Effector memory CD8-positive, alpha-beta T cell (primary cell): ENCODE measurements at regions not wholly inside any gene's neighbourhood (a gene's known extent, or its start where the extent isn't known, plus 50 kb on each side); places are given as distances from the start of the nearest gene placed in this dataset.
"Not testable (repeated sequence)": the region's sequence is repeated elsewhere in the genome, so short reads cannot be mapped to it uniquely, and the experiment has no call there.

Experiments
- ATAC-seq: fragments of 150-1000 bp; cut with Tn5 transposase; replicated peaks from 2 replicates; pipeline ENCODE4 v1.10.0; 2021; ENCODE audit warnings: mild to moderate bottlenecking, moderate library complexity
- DNase-seq, 3 experiments: peaks; one replicate each; pipeline ENCODE4 v3.0.0; 2021
- H3K27ac Mint-ChIP-seq, 2 donors: one replicate each; pipeline ENCODE4 v1.8.0; 2022; ENCODE audit warnings: mild to moderate bottlenecking in 2 of 2, mixed read lengths in 2 of 2, moderate library complexity in 2 of 2
- H3K27me3 Mint-ChIP-seq, 2 donors: one replicate each; pipeline ENCODE4 v1.8.0; 2022; ENCODE audit warnings: mixed read lengths in 2 of 2
- H3K36me3 Mint-ChIP-seq: one replicate; pipeline ENCODE4 v1.8.0; 2022; ENCODE audit warnings: mild to moderate bottlenecking, moderate library complexity, mixed read lengths; ENCODE audit not compliant: insufficient read depth
- H3K4me1 Mint-ChIP-seq, 2 donors: one replicate each; pipeline ENCODE4 v1.8.0; 2022; ENCODE audit warnings: low read depth in 2 of 2, mixed read lengths in 2 of 2
- H3K4me3 Mint-ChIP-seq, 2 donors: one replicate each; pipeline ENCODE4 v1.8.0; 2022; ENCODE audit warnings: mild to moderate bottlenecking in 2 of 2, mixed read lengths in 2 of 2, moderate library complexity in 2 of 2
- H3K9me3 Mint-ChIP-seq, 2 donors: one replicate each; pipeline ENCODE4 v1.8.0; 2022; ENCODE audit warnings: mixed read lengths in 2 of 2

- no peak overlapping the region for H3K27ac Mint-ChIP-seq
Observed at GRCh38 chr1:173303984-173304383, 96.9 kb upstream of the TNFSF4 start.

DNA sequence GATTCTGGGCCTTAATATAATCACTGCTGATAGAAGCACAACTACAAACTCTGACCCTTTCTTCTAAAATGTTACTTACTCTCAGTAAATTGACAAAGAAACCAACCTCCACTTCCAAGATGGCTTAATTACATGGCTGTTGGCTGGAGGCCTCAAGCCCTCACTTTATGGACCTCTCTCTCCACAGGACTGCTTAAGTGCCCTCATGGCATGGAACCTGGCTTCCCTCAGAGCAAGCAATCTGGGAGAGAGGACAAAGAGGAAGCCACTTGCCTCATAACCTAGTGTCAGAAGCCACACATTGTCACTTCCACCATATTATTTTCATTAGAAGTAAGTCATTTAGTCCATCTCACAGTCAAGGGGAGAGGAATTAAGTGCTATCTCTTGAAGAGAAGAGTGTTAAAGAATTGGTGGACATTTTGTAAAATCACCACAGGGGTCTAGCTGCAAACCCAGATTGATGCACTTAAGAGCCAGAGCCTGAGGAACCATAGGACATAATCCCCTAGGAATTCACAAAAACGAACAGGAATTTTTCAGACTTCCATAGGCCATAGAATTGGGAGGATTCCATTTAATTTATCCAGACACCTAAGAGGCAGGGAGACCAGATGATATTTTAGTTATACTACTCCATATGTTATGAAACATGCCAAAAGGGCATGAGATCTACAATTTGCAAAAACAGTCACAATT, 97.5 kb upstream of the TNFSF4 start:
- ATAC-seq = no peak
- Mint-ChIP-seq H3K4me1 (no peaks in the 10 kb centered on the region), H3K9me3 (no peaks in the 10 kb centered on the region), H3K36me3 (no peaks in the 10 kb centered on the region), H3K27me3 (no peaks in the 10 kb centered on the region), H3K27ac (no peak overlapping the region), H3K4me3 (no peak overlapping the region)
- DNase-seq = no peak

More at GRCh38 chr1:173303984-173304383, 96.9 kb upstream of the TNFSF4 start:
- no peaks in the 10 kb centered on the region for H3K36me3 Mint-ChIP-seq
- no peak overlapping the region for H3K4me3 Mint-ChIP-seq
- DNase-seq (no peak), ATAC-seq (no peak)
- no peaks in the 10 kb centered on the region for H3K9me3 Mint-ChIP-seq
- H3K27me3 Mint-ChIP-seq = no peaks in the 10 kb centered on the region
- H3K4me1 Mint-ChIP-seq = no peaks in the 10 kb centered on the region

GRCh38 chr1:173307845-173308244, 100.7 kb upstream of the TNFSF4 start:
- ATAC-seq = no peak
- no peaks in the 10 kb centered on the region for H3K36me3 Mint-ChIP-seq
- H3K27ac Mint-ChIP-seq = no peak overlapping the region
- H3K4me1 Mint-ChIP-seq = no peaks in the 10 kb centered on the region
- H3K9me3 Mint-ChIP-seq = peaks cover 0 to 3% of the 10 kb centered on the region in 2 donors
- DNase-seq = no peak
- no peak overlapping the region for H3K4me3 Mint-ChIP-seq
- H3K27me3 Mint-ChIP-seq = no peaks in the 10 kb centered on the region

GRCh38 chr1:173314656-173315055, 107.5 kb upstream of the TNFSF4 start:
- no peak overlapping the region for H3K4me3 Mint-ChIP-seq
- DNase-seq (no peak), ATAC-seq (no peak)
- H3K36me3 Mint-ChIP-seq = no peaks in the 10 kb centered on the region
- peaks cover 0 to 3% of the 10 kb centered on the region in 2 donors for H3K9me3 Mint-ChIP-seq
- no peak overlapping the region for H3K27ac Mint-ChIP-seq
- H3K27me3 Mint-ChIP-seq = no peaks in the 10 kb centered on the region
- no peaks in the 10 kb centered on the region for H3K4me1 Mint-ChIP-seq

- H3K9me3 Mint-ChIP-seq = peaks cover 0 to 3% of the 10 kb centered on the region in 2 donors
- no peaks in the 10 kb centered on the region for H3K36me3 Mint-ChIP-seq
- DNase-seq = no peak
- H3K27me3 Mint-ChIP-seq = no peaks in the 10 kb centered on the region
- no peak overlapping the region for H3K27ac Mint-ChIP-seq
- H3K4me1 Mint-ChIP-seq = no peaks in the 10 kb centered on the region
- no peak overlapping the region for H3K4me3 Mint-ChIP-seq
- ATAC-seq = no peak
Observed at GRCh38 chr1:173315296-173315695, 108.2 kb upstream of the TNFSF4 start.

DNA sequence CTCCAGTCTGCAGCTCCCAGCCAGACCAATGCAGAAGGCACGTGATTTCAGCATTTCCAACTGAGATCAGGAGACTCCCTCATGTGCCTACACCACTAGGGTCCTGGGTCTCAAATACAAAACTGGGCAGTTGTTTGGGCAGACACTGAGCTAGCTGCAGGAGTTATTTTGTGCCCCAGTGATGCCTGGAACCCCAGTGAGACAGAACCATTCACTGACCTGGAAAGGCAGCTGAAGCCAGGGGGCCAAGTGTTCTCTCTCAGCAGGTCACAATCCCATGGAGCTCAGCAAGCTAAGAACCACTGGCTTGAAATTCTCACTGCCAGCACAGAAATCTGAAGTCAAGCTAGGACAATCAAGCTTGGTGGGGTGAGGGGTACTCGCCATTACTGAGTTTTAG, 111.7 kb upstream of the TNFSF4 start:
- Mint-ChIP-seq H3K9me3 (peaks cover 0 to 2% of the 10 kb centered on the region in 2 donors), H3K27ac (no peak overlapping the region), H3K4me3 (no peak overlapping the region), H3K27me3 (no peaks in the 10 kb centered on the region), H3K4me1 (no peaks in the 10 kb centered on the region), H3K36me3 (no peaks in the 10 kb centered on the region)
- DNase-seq (no peak), ATAC-seq (no peak)

GRCh38 chr1:173324352-173324751, 117.2 kb upstream of the TNFSF4 start:
- DNase-seq, H3K36me3 Mint-ChIP-seq, ATAC-seq, H3K9me3 Mint-ChIP-seq, H3K27ac Mint-ChIP-seq, H3K27me3 Mint-ChIP-seq, H3K4me1 Mint-ChIP-seq, H3K4me3 Mint-ChIP-seq: not testable (repeated sequence)

DNA sequence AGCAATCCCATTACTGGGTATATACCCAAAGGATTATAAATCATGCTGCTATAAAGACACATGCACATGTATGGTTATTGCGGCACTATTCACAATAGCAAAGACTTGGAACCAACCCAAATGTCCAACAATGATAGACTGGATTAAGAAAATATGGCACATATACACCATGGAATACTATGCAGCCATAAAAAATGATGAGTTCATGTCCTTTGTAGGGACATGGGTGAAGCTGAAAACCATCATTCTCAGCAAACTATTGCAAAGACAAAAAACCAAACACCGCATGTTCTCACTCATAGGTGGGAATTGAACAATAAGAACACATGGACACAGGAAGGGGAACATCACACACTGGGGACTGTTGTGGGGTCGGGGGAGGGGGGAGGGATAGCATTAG, 120.9 kb upstream of the TNFSF4 start:
- H3K4me1 Mint-ChIP-seq = peaks cover 9 to 15% of the 10 kb centered on the region in 2 donors
- H3K27me3 Mint-ChIP-seq, H3K27ac Mint-ChIP-seq, ATAC-seq, DNase-seq, H3K36me3 Mint-ChIP-seq, H3K4me3 Mint-ChIP-seq, H3K9me3 Mint-ChIP-seq: not testable (repeated sequence)

- no peak for ATAC-seq
Observed at GRCh38 chr1:173328961-173329360, 121.8 kb upstream of the TNFSF4 start.

GRCh38 chr1:173329726-173330125, 122.6 kb upstream of the TNFSF4 start:
- Mint-ChIP-seq H3K9me3 (no peaks in the 10 kb centered on the region), H3K36me3 (no peaks in the 10 kb centered on the region), H3K27me3 (no peaks in the 10 kb centered on the region), H3K27ac (no peak overlapping the region), H3K4me1 (peaks cover 9 to 15% of the 10 kb centered on the region in 2 donors), H3K4me3 (no peak overlapping the region)
- ATAC-seq = no peak
- no peak for DNase-seq

More at GRCh38 chr1:173328961-173329360, 121.8 kb upstream of the TNFSF4 start:
- Mint-ChIP-seq H3K4me1 (peaks cover 9 to 15% of the 10 kb centered on the region in 2 donors), H3K36me3 (no peaks in the 10 kb centered on the region), H3K9me3 (peaks cover 0 to 2% of the 10 kb centered on the region in 2 donors), H3K27me3 (no peaks in the 10 kb centered on the region), H3K27ac (no peak overlapping the region), H3K4me3 (no peak overlapping the region)
- DNase-seq = no peak

- DNase-seq (no peak), ATAC-seq (no peak)
- Mint-ChIP-seq H3K4me1 (peaks cover 9 to 15% of the 10 kb centered on the region in 2 donors), H3K4me3 (peak overlapping the region in 1 of 2 donors; percentile 40), H3K27ac (peak overlapping the region; percentile 76 to 78), H3K27me3 (no peaks in the 10 kb centered on the region), H3K36me3 (no peaks in the 10 kb centered on the region), H3K9me3 (no peaks in the 10 kb centered on the region)
Observed at GRCh38 chr1:173330149-173330951, 123.2 kb upstream of the TNFSF4 start.

DNA sequence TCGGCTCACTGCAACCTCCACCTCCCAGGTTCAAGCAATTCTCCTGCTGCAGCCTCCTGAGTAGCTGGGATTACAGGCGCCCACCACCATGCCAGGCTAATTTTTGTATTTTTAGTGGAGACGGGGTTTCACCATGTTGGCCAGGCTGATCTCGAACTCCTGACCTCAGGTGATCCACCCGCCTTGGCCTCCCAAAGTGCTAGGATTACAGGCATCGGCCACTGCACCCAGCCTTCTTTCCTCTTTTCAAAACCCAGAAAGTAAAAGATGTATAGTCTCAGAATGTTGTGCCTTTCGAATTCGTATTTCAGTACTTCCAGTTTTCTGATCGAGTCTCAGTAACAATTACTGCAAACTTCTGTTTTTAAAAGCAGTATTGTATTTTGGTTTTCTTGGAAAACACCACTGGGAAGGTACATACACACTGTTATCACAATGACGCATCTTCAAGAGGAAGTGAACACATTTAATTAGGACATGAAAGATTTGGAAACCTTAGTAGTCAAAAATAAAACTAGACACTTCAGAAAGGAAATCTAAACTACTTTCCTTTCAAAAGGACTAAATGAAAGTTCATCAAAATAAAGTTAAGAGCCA, 123.9 kb upstream of the TNFSF4 start:
- Mint-ChIP-seq H3K4me1 (peaks cover 9 to 15% of the 10 kb centered on the region in 2 donors), H3K27ac (peak overlapping the region; percentile 76 to 78), H3K4me3 (peak overlapping the region; percentile 40 to 49)
- not testable (repeated sequence) for DNase-seq, H3K27me3 Mint-ChIP-seq, H3K36me3 Mint-ChIP-seq, H3K9me3 Mint-ChIP-seq, ATAC-seq

DNA sequence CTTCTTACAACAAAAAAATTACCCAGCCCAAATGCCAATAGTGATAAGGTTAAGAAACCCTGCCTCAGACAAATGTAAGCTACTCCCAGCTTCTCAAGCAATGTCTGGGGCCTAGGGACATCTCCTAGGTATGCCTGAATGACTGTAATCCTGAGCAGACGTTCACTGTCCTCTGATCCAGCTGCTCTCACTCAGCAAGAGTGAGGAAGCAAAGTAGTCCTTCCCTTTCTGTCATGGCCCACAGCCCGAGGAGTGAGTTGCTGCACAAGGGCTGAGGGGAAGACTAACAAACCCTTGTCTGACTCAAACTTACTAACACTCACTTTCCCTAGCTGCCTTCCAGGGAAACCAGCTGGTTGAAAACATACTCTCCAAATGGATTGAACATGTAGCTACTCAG, 124.9 kb upstream of the TNFSF4 start:
- DNase-seq = no peak
- Mint-ChIP-seq H3K36me3 (no peaks in the 10 kb centered on the region), H3K4me1 (peaks cover 9 to 15% of the 10 kb centered on the region in 2 donors), H3K27ac (peak overlapping the region in 1 of 2 donors; percentile 78), H3K27me3 (no peaks in the 10 kb centered on the region), H3K4me3 (no peak overlapping the region), H3K9me3 (no peaks in the 10 kb centered on the region)
- no peak for ATAC-seq
